Hepatocyte (in vitro differentiated cells): ENCODE measurements at regions not wholly inside any gene's neighbourhood (a gene's known extent, or its start where the extent isn't known, plus 50 kb on each side); places are given as distances from the start of the nearest gene placed in this dataset.

ENCODE experiments used
- DNase-seq: peaks from one replicate; pipeline ENCODE4 v3.0.0-alpha.2; 2016; ENCODE audit warnings: low spot score
- H2AFZ ChIP-seq: fragments of 200-600 bp; sonication (generic); 2 replicates; pipeline ENCODE4 v1.6.0; 2016; ENCODE audit warnings: antibody characterized with exemption, mild to moderate bottlenecking
- H3K27ac ChIP-seq: fragments of 200-600 bp; sonication (generic); 2 replicates; pipeline ENCODE4 v1.5.1; 2016; ENCODE audit warnings: mild to moderate bottlenecking
- H3K27me3 ChIP-seq: fragments of 200-600 bp; sonication (generic); 2 replicates; pipeline ENCODE4 v1.6.1; 2016
- H3K36me3 ChIP-seq: fragments of 200-600 bp; sonication (generic); replicated peaks from 2 replicates; pipeline ENCODE4 v1.5.1; 2016; ENCODE audit warnings: low read depth; ENCODE audit not compliant: insufficient read depth
- H3K4me1 ChIP-seq: fragments of 200-600 bp; sonication (generic); 2 replicates; pipeline ENCODE4 v1.5.1; 2016; ENCODE audit warnings: mild to moderate bottlenecking, moderate library complexity; ENCODE audit not compliant: insufficient read depth
- H3K4me2 ChIP-seq: fragments of 200-600 bp; sonication (generic); 2 replicates; pipeline ENCODE4 v1.6.0; 2016
- H3K4me3 ChIP-seq: fragments of 200-600 bp; sonication (generic); 2 replicates; pipeline ENCODE4 v1.5.1; 2016; ENCODE audit warnings: mild to moderate bottlenecking
- H3K79me2 ChIP-seq: fragments of 200-600 bp; sonication (generic); 2 replicates; pipeline ENCODE4 v1.6.0; 2017; ENCODE audit warnings: mild to moderate bottlenecking
- H3K9me2 ChIP-seq: fragments of 200-600 bp; sonication (generic); replicated peaks from 2 replicates; pipeline ENCODE4 v1.6.0; 2017; ENCODE audit warnings: mild to moderate bottlenecking; ENCODE audit not compliant: insufficient read depth
- H3K9me3 ChIP-seq: fragments of 200-600 bp; sonication (generic); 2 replicates; pipeline ENCODE4 v1.5.1; 2016; ENCODE audit warnings: low read depth, mild to moderate bottlenecking
- H4K20me1 ChIP-seq: fragments of 200-600 bp; sonication (generic); 2 replicates; pipeline ENCODE4 v1.6.0; 2016; ENCODE audit warnings: mild to moderate bottlenecking; ENCODE audit not compliant: insufficient read depth, poor library complexity, severe bottlenecking
- CTCF ChIP-seq: fragments of 200-600 bp; sonication (generic); IDR thresholded peaks from 2 replicates; pipeline ENCODE4 v1.5.1; 2016; ENCODE audit warnings: antibody characterized with exemption, mild to moderate bottlenecking; ENCODE audit not compliant: poor library complexity
- EZH2 ChIP-seq: fragments of 200-600 bp; sonication (generic); IDR thresholded peaks from 2 replicates; pipeline ENCODE4 v1.6.1; 2016; ENCODE audit warnings: antibody characterized with exemption, mild to moderate bottlenecking, borderline replicate concordance
- EZH2phosphoT487 ChIP-seq: fragments of 200-600 bp; sonication (generic); IDR thresholded peaks from one replicate; pipeline ENCODE4 v1.6.1; 2018; ENCODE audit warnings: antibody characterized with exemption, mild to moderate bottlenecking, low read depth, moderate library complexity; ENCODE audit not compliant: unreplicated experiment, severe bottlenecking
- WGBS: methylation state at CpG from one replicate; pipeline ENCODE4 v1.1.6; 2016; ENCODE audit warnings: low lambda C conversion rate; ENCODE audit errors: missing lambda C conversion rate; 5-methylcytosine and 5-hydroxymethylcytosine counted together

DNA sequence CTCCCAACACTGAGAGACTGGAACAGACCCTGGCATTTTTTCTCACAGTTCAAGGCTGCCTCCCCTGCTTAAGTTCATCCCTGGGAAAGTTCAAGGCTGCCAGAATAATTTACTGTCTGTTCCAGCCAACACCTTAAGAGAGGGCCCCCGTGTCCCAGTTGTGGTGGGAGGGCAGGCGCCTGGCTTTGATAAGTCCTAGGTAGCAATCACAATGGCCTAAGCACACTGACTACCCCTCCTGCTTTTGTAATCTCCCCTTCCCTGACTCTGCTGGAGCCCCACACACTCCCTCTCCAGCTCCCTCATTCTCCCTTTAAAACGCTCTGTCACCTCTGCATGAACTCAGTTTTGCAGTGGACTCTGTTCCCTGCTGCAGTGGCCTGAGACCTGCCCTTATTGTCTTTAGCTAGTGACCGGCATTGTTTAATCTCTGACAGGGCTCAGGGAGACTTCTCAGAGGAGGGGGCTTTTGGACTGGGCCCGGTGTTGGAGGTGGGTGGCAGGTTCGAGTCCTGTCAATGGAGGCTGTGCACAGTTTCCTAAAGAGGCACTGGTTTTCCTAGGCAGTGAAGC is 507.2 kb downstream of the TBC1D22A start:
- Histone ChIP-seq H3K79me2 (no peaks in the 10 kb centered on the region), H3K4me3 (no peak overlapping the region), H3K27me3 (no peaks in the 10 kb centered on the region), H3K4me2 (no peak overlapping the region), H3K9me3 (no peaks in the 10 kb centered on the region), H3K27ac (no peak overlapping the region), H3K9me2 (no peaks in the 10 kb centered on the region), H3K36me3 (no peaks in the 10 kb centered on the region), H4K20me1 (no peaks in the 10 kb centered on the region), H3K4me1 (no peaks in the 10 kb centered on the region), H2AFZ (no peak overlapping the region)
- no peak for TF ChIP-seq CTCF
- no peak for TF ChIP-seq EZH2
- no peak for TF ChIP-seq EZH2phosphoT487
- 70% methylated on average over 6 of the region's 6 CpGs for WGBS
- no peak for DNase-seq

DNA sequence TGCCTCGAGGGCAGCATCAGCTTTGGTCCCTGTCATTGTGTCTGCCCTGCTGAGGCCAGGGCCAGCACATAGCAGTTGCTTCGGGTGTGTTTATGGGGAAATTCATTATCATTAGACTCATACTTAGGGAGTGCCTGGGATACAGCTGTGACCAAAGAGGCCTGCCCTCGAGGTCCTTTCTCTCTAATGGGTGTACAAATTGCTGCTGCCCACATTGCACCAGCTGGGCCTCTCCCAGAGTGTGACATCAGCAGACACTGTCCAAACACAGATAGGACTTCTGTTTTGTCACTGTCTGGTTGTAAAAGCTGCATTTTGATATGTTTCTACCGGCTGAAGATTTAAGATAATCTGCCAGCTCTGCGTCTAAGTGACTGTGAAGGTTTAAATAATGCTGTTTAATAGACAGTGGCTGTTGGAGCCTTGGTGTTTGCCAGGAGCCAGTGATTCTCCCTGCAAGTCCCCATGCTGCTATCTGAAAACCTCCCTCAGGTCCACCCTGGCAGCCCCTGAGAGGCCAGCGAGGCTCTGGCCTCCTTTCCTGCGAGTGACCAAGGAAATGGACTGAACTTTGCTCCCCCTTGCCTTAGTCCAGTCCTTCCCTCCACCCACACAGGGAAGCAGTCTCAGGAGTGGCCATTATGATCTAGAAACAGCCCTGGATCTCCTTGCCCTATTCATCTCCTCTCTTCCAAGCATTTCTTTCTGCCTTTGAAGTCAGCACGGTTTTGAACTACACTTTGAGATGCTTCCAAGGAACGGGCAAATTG is 505.2 kb downstream of the TBC1D22A start:
- TF ChIP-seq CTCF (no peak), EZH2 (no peak), EZH2phosphoT487 (no peak)
- no peak for DNase-seq
- Histone ChIP-seq H3K9me2 (no peaks in the 10 kb centered on the region), H2AFZ (no peak overlapping the region), H3K4me3 (no peak overlapping the region), H3K27ac (no peak overlapping the region), H3K4me1 (no peaks in the 10 kb centered on the region), H4K20me1 (no peaks in the 10 kb centered on the region), H3K9me3 (no peaks in the 10 kb centered on the region), H3K4me2 (no peak overlapping the region), H3K27me3 (no peaks in the 10 kb centered on the region), H3K79me2 (no peaks in the 10 kb centered on the region), H3K36me3 (no peaks in the 10 kb centered on the region)
- WGBS: 56% methylated on average over 9 of the region's 9 CpGs

DNA sequence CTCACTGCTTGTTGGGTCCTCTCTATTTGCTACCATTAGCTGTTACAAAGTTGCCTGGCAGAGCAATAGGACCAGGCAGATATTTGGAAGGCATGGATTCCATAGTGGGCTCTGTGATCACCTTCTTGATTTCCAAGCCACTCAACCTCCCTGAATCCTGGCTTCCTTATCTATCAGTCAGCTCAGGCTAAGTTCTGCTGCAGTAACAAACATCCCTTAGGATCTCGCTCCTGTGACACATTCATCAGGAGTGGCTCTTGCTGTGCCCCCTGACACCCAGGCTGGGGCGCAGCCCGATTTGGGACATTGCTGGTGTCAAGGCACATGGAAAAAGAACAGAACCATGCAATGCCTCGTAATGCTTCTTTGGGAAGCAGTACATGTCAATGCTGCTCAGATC is 503.9 kb downstream of the TBC1D22A start:
- no peak for TF ChIP-seq EZH2phosphoT487
- no peak for TF ChIP-seq CTCF
- TF ChIP-seq EZH2: no peak
- Histone ChIP-seq H3K4me3 (no peak overlapping the region), H3K27me3 (no peaks in the 10 kb centered on the region), H3K36me3 (no peaks in the 10 kb centered on the region), H2AFZ (no peak overlapping the region), H4K20me1 (no peaks in the 10 kb centered on the region), H3K4me1 (no peaks in the 10 kb centered on the region), H3K9me3 (no peaks in the 10 kb centered on the region), H3K79me2 (no peaks in the 10 kb centered on the region), H3K4me2 (no peak overlapping the region), H3K9me2 (no peaks in the 10 kb centered on the region), H3K27ac (no peak overlapping the region)
- 79% methylated on average over 4 of the region's 4 CpGs for WGBS
- DNase-seq: no peak
